Nephron (organoid): ENCODE measurements at regions not wholly inside any gene's neighbourhood (a gene's known extent, or its start where the extent isn't known, plus 50 kb on each side); places are given as distances from the start of the nearest gene placed in this dataset.

Experiments
- H3K27ac Mint-ChIP-seq, 3 experiments: 2 replicates each; pipeline ENCODE4 v1.8.0; 2020; ENCODE audit warnings: mixed read lengths in 3 of 3, mild to moderate bottlenecking in 2 of 3, moderate library complexity in 1 of 3
- H3K27me3 Mint-ChIP-seq: 2 replicates; pipeline ENCODE4 v1.8.0; 2021; ENCODE audit warnings: low read depth, mild to moderate bottlenecking, moderate library complexity, mixed read lengths
- H3K36me3 Mint-ChIP-seq: 2 replicates; pipeline ENCODE4 v1.8.0; 2020; ENCODE audit warnings: low read depth, mixed read lengths
- H3K4me1 Mint-ChIP-seq: 2 replicates; pipeline ENCODE4 v1.8.0; 2020; ENCODE audit warnings: mixed read lengths
- H3K4me3 Mint-ChIP-seq, 3 experiments: 2 replicates each; pipeline ENCODE4 v1.8.0; 2020; ENCODE audit warnings: mild to moderate bottlenecking in 3 of 3, mixed read lengths in 3 of 3, moderate library complexity in 2 of 3
- H3K9me3 Mint-ChIP-seq: 2 replicates; pipeline ENCODE4 v1.8.0; 2020; ENCODE audit warnings: mixed read lengths
- CTCF ChIP-seq, 3 experiments: fragments of 200-600 bp; sonication (generic); IDR thresholded peaks; one replicate each; pipeline ENCODE4 v1.5.0; 2021; ENCODE audit warnings: antibody characterized with exemption in 3 of 3; ENCODE audit not compliant: unreplicated experiment in 3 of 3

- no peak overlapping the region for H3K27ac Mint-ChIP-seq
- H3K36me3 Mint-ChIP-seq = peaks cover 7% of the 10 kb centered on the region
- peaks cover 10% of the 10 kb centered on the region for H3K9me3 Mint-ChIP-seq
- no peak for TF ChIP-seq CTCF (IDR thresholded peaks at IDR 0.05; ENCODE audit: unreplicated experiment in 3 of 3)
- H3K4me1 Mint-ChIP-seq = no peaks in the 10 kb centered on the region
- H3K4me3 Mint-ChIP-seq = no peak overlapping the region
- H3K27me3 Mint-ChIP-seq = peaks cover 8% of the 10 kb centered on the region
Observed at GRCh38 chr1:114238053-114238452, 84.4 kb upstream of the SYT6 start.

GRCh38 chr1:114236517-114236916 is 82.8 kb upstream of the SYT6 start:
- Mint-ChIP-seq H3K27ac (no peak overlapping the region), H3K9me3 (peaks cover 10% of the 10 kb centered on the region), H3K27me3 (peaks cover 8% of the 10 kb centered on the region), H3K36me3 (peaks cover 7% of the 10 kb centered on the region), H3K4me3 (no peak overlapping the region), H3K4me1 (no peaks in the 10 kb centered on the region)
- TF ChIP-seq CTCF (IDR thresholded peaks at IDR 0.05; ENCODE audit: unreplicated experiment in 3 of 3) = no peak

- H3K4me3 Mint-ChIP-seq = no peak overlapping the region
- no peak for TF ChIP-seq CTCF (IDR thresholded peaks at IDR 0.05; ENCODE audit: unreplicated experiment in 3 of 3)
- H3K36me3 Mint-ChIP-seq = peaks cover 5% of the 10 kb centered on the region
- peaks cover 8% of the 10 kb centered on the region for H3K27me3 Mint-ChIP-seq
- peaks cover 8% of the 10 kb centered on the region for H3K9me3 Mint-ChIP-seq
- H3K27ac Mint-ChIP-seq = no peak overlapping the region
- H3K4me1 Mint-ChIP-seq = no peaks in the 10 kb centered on the region
Observed at GRCh38 chr1:114235960-114236359, 82.3 kb upstream of the SYT6 start.

- H3K27me3 Mint-ChIP-seq = peaks cover 7% of the 10 kb centered on the region
- no peaks in the 10 kb centered on the region for H3K4me1 Mint-ChIP-seq
- H3K36me3 Mint-ChIP-seq = no peaks in the 10 kb centered on the region
- no peak overlapping the region for H3K4me3 Mint-ChIP-seq
- no peak overlapping the region for H3K27ac Mint-ChIP-seq
- no peak for TF ChIP-seq CTCF (IDR thresholded peaks at IDR 0.05; ENCODE audit: unreplicated experiment in 3 of 3)
- H3K9me3 Mint-ChIP-seq = peaks cover under 1% of the 10 kb centered on the region
Observed at GRCh38 chr1:114235281-114235680, 81.6 kb upstream of the SYT6 start.

GRCh38 chr1:114234408-114235124 is 80.9 kb upstream of the SYT6 start:
- no peak overlapping the region for H3K27ac Mint-ChIP-seq
- no peaks in the 10 kb centered on the region for H3K36me3 Mint-ChIP-seq
- H3K4me3 Mint-ChIP-seq = no peak overlapping the region
- H3K4me1 Mint-ChIP-seq = no peaks in the 10 kb centered on the region
- peaks cover 3% of the 10 kb centered on the region for H3K27me3 Mint-ChIP-seq
- TF ChIP-seq CTCF (IDR thresholded peaks at IDR 0.05; ENCODE audit: unreplicated experiment in 3 of 3) = no peak
- no peaks in the 10 kb centered on the region for H3K9me3 Mint-ChIP-seq

GRCh38 chr1:114232691-114233090 is 79.0 kb upstream of the SYT6 start:
- Mint-ChIP-seq H3K27me3 (peaks cover 2% of the 10 kb centered on the region), H3K9me3 (no peaks in the 10 kb centered on the region), H3K4me3 (no peak overlapping the region), H3K27ac (no peak overlapping the region), H3K4me1 (no peaks in the 10 kb centered on the region), H3K36me3 (no peaks in the 10 kb centered on the region)
- no peak for TF ChIP-seq CTCF (IDR thresholded peaks at IDR 0.05; ENCODE audit: unreplicated experiment in 3 of 3)
